Ovary (tissue), 3 donors: ENCODE measurements at regions not wholly inside any gene's neighbourhood (a gene's known extent, or its start where the extent isn't known, plus 50 kb on each side); places are given as distances from the start of the nearest gene placed in this dataset.

Source experiments
- EP300 ChIP-seq: sonication (generic); formaldehyde crosslinking; IDR thresholded peaks from one replicate; pipeline ENCODE4 v1.6.1; 2017; ENCODE audit warnings: antibody characterized with exemption
- POLR2A ChIP-seq: fragments of 450-650 bp; IDR thresholded peaks from one replicate; pipeline ENCODE4 v1.6.1; 2017; ENCODE audit warnings: antibody characterized with exemption, mild to moderate bottlenecking, moderate library complexity
- TF ChIP-seq, protein P1 (sequence below), 3 donors: fragments of 450-650 bp in 2 of 3; fragments of 200-600 bp in 1 of 3; IDR thresholded peaks; one replicate each; pipeline versions ENCODE4 v1.5.1 to v1.8.0; 2016 to 2022; ENCODE audit warnings: antibody characterized with exemption in 3 of 3, mild to moderate bottlenecking in 1 of 3
- donor health status: DM: no; HTN: no; CAD: no.

DNA sequence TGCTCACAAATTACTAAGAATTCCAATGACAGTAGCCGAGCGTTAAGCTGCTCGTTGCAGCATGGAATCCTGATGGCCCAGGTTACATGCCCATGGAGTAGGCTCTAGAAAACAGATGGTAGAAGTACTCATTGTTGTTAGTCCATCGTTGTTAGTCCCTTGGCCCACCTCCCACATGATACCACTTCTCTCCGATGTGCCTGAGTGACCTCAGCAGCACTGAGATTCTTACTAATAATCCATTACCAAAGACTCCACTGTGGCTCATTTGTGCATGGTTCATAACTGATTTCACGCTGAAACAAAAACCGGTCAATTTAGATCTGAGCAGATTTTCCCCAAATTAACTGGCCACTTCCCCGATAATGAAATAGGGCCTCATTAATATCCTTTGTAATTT lies 772.3 kb upstream of the CXADR start:
- TF ChIP-seq, protein P1, sequence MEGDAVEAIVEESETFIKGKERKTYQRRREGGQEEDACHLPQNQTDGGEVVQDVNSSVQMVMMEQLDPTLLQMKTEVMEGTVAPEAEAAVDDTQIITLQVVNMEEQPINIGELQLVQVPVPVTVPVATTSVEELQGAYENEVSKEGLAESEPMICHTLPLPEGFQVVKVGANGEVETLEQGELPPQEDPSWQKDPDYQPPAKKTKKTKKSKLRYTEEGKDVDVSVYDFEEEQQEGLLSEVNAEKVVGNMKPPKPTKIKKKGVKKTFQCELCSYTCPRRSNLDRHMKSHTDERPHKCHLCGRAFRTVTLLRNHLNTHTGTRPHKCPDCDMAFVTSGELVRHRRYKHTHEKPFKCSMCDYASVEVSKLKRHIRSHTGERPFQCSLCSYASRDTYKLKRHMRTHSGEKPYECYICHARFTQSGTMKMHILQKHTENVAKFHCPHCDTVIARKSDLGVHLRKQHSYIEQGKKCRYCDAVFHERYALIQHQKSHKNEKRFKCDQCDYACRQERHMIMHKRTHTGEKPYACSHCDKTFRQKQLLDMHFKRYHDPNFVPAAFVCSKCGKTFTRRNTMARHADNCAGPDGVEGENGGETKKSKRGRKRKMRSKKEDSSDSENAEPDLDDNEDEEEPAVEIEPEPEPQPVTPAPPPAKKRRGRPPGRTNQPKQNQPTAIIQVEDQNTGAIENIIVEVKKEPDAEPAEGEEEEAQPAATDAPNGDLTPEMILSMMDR (IDR thresholded peaks at IDR 0.05), result no peak
- TF ChIP-seq POLR2A (no peak), EP300 (no peak)
